ENCODE measurements at regions not wholly inside any gene's neighbourhood (a gene's known extent, or its start where the extent isn't known, plus 50 kb on each side); places are given as distances from the start of the nearest gene placed in this dataset.
"Not testable (repeated sequence)": the region's sequence is repeated elsewhere in the genome, so short reads cannot be mapped to it uniquely, and the experiment has no call there.

- Histone ChIP-seq H3K27ac (no peak overlapping the region), H3K4me3 (no peak overlapping the region), H3K4me1 (peaks cover 0 to 12% (median 5%) of the 10 kb centered on the region in 12 donors), H3K27me3 (no peaks in the 10 kb centered on the region), H3K36me3 (no peaks in the 10 kb centered on the region), H3K9me3 (no peaks in the 10 kb centered on the region)
- intact Hi-C loops (cut with DNase I), result no loop called here
- WGBS, 4 donors, result 83 to 96% (median 95%) methylated on average over 4 of the region's 4 CpGs
- ATAC-seq (no peak), DNase-seq (no peak)
- TF ChIP-seq POLR2A (IDR thresholded peaks at IDR 0.05), result no peak
- TF ChIP-seq CTCF (IDR thresholded peaks at IDR 0.05), result no peak
Measured at GRCh38 chr12:75695926-75696325, 184.5 kb upstream of the KRR1 start.

- Histone ChIP-seq H3K27me3 (no peaks in the 10 kb centered on the region), H3K4me1 (peaks cover 0 to 7% (median under 1%) of the 10 kb centered on the region in 12 donors), H3K27ac (no peak overlapping the region), H3K4me3 (no peak overlapping the region), H3K36me3 (no peaks in the 10 kb centered on the region), H3K9me3 (no peaks in the 10 kb centered on the region)
- DNase-seq (no peak), ATAC-seq (no peak)
- intact Hi-C loops (cut with DNase I), result no loop called here
- WGBS, 4 donors, result 89 to 96% (median 94%) methylated on average over 1 of the region's 1 CpG
- TF ChIP-seq POLR2A (IDR thresholded peaks at IDR 0.05) (no peak), CTCF (IDR thresholded peaks at IDR 0.05) (no peak)
Measured at GRCh38 chr12:75694534-75695268, 183.3 kb upstream of the KRR1 start.

- no peaks in the 10 kb centered on the region for H3K27me3 ChIP-seq
- intact Hi-C loops (cut with DNase I), result no loop called here
- no peaks in the 10 kb centered on the region for H3K36me3 ChIP-seq
- no peak for DNase-seq
- no peak for ATAC-seq
- TF ChIP-seq CTCF (IDR thresholded peaks at IDR 0.05) (no peak), POLR2A (IDR thresholded peaks at IDR 0.05) (no peak)
- H3K9me3 ChIP-seq, result no peaks in the 10 kb centered on the region
- no peak overlapping the region for H3K27ac ChIP-seq
- no peaks in the 10 kb centered on the region for H3K4me1 ChIP-seq
- 56 to 64% (median 61%) methylated on average over 2 of the region's 2 CpGs for WGBS, 4 donors
- H3K4me3 ChIP-seq, result no peak overlapping the region
Measured at GRCh38 chr12:75692876-75693275, 181.5 kb upstream of the KRR1 start.

- no peak overlapping the region for H3K4me3 ChIP-seq
- no peak for DNase-seq
- H3K27me3 ChIP-seq, result no peaks in the 10 kb centered on the region
- H3K27ac ChIP-seq, result no peak overlapping the region
- intact Hi-C loops (cut with DNase I), result no loop called here
- H3K36me3 ChIP-seq, result no peaks in the 10 kb centered on the region
- H3K9me3 ChIP-seq, result no peaks in the 10 kb centered on the region
- TF ChIP-seq CTCF (IDR thresholded peaks at IDR 0.05) (no peak), POLR2A (IDR thresholded peaks at IDR 0.05) (no peak)
- H3K4me1 ChIP-seq, result no peaks in the 10 kb centered on the region
- 91 to 95% (median 93%) methylated on average over 11 of the region's 11 CpGs for WGBS, 4 donors
- no peak for ATAC-seq
Measured at GRCh38 chr12:75690296-75690955, 179.0 kb upstream of the KRR1 start.

GRCh38 chr12:75686233-75686632, 174.8 kb upstream of the KRR1 start:
- 0 to 97% (median 91%) methylated on average over 1 of the region's 1 CpG for WGBS, 4 donors
- ATAC-seq; DNase-seq; intact Hi-C loops (cut with DNase I); H3K27ac ChIP-seq; H3K4me3 ChIP-seq; H3K9me3 ChIP-seq; H3K4me1 ChIP-seq; H3K27me3 ChIP-seq; H3K36me3 ChIP-seq: not testable (repeated sequence)

Data from heart left ventricle (tissue), 16 donors.